ENCODE measurements at regions not wholly inside any gene's neighbourhood (a gene's known extent, or its start where the extent isn't known, plus 50 kb on each side); places are given as distances from the start of the nearest gene placed in this dataset.
"Not testable (repeated sequence)": the region's sequence is repeated elsewhere in the genome, so short reads cannot be mapped to it uniquely, and the experiment has no call there.

- DNase-seq, result no peak
Observed at GRCh38 chr15:87576486-87577176, 679.9 kb downstream of the NTRK3 start.

GRCh38 chr15:87575896-87576473 is 680.6 kb downstream of the NTRK3 start:
- DNase-seq, result no peak

- DNase-seq, result no peak
Observed at GRCh38 chr15:87573534-87573933, 683.0 kb downstream of the NTRK3 start.

- DNase-seq, result no peak
Observed at GRCh38 chr15:87573039-87573438, 683.5 kb downstream of the NTRK3 start.

DNA sequence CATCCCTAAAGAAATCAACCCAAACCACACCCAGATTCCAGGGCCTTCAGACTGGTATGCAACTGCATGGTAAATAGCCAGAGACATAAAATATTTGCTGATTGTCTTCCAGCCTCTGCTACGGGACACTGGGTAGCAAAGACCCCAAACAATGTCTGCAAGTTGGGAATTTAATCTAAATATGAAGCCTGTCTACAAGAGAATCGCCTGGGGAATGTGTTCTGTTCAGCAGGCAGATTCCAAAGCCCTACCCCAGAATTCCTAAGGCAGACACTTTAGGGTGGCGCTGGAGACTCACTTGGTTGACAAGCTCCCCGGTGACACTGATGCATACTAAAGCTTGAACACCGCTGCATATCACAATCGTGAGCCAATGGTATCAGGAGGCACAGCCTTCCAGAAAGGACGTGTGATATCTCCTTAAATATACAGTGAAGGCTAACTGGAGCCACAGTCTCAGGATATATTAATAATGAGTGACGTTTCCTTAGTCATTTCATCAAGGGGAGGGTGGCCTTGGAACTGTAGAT is 684.1 kb downstream of the NTRK3 start:
- DNase-seq, result no peak

- DNase-seq, result no peak
Observed at GRCh38 chr15:87570206-87570605, 686.3 kb downstream of the NTRK3 start.

GRCh38 chr15:87569581-87569980 is 687.0 kb downstream of the NTRK3 start:
- DNase-seq, result no peak

DNA sequence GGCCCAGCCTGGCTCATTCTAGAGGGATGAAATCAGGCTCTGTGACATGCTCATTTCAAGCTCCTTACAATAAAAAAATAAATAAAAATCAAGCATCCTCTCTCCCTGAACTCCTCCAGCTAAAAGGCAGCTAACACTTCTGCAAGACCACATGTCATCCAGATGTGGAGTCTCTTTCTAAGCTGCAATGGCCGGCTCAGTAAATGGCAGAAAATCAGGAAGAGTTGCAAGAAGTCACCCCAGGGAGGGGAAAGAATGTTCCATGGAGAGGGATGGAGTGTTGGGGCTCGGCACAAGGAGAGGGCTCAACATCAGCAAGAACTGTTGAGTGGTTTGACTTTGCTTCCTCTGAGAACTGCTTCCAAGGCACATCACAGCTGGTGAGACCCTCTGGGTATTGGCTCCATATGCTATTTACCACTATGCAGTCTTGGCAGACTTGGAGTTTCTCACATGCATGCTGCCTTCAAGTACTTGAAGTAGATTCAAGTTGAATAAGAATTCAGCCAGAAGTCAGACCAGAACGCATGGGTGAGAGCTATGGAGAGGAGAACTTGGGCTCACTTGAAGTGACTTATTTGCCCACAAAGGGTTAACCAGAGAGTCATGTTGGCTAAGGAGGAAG is 689.0 kb downstream of the NTRK3 start:
- no peak for DNase-seq

DNA sequence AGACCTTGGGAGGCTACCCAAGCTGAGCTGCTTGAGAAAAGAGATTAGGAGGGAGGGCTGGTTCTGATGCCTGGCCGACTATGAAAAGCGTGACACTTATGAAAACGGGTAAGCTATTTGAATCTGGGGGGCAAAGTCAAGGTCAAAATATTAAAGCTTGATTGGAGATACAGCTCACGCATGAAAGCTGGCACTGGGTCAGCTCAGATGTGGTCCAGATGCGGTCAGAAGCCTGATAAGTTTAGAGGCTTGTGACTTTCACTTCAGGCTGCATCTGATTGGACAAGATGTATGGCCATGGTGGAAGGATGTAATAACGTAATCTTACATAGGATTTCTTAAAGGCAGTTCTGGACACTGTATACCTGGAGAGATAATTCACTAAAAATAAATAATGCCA is 690.3 kb downstream of the NTRK3 start:
- DNase-seq, result no peak

DNA sequence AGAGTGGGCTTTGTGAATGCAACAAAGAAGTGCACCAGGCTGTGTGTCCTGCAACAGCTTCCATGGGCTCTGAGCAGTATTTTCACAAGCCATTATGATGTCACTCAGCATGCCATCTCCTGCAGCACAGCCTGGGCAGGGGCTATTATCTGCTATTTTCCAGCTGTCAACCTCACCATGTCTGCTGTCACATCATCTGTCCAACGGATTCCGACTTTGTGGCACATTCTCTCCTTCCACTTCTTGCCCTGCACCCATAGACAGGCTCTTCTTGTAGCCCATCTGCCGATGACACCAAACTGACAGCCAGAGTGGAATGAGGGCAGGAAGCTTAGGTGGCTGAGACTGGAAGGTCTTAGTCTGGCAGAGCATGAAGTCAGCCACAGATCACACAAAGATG is 691.9 kb downstream of the NTRK3 start:
- DNase-seq, result no peak

DNA sequence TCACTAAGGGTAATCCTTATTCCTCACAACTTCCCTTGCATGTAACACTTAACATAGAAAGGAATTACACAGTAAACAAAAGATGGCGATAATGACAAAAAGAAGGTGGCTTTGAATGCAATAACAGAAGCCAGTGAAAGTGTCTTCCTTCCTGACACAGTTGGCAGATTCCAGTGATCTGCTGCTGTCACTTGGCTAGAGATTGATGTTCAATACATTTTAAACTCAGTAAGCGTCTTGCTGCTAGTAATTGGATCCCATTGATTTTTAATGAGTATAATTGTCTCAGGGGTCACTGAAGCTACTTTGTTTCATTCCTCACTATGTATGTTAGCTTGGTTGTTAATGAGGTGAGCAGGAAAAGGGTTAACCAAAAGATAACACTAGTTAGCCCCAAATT is 692.7 kb downstream of the NTRK3 start:
- no peak for DNase-seq

GRCh38 chr15:87562203-87562602 is 694.3 kb downstream of the NTRK3 start:
- DNase-seq, result no peak

DNA sequence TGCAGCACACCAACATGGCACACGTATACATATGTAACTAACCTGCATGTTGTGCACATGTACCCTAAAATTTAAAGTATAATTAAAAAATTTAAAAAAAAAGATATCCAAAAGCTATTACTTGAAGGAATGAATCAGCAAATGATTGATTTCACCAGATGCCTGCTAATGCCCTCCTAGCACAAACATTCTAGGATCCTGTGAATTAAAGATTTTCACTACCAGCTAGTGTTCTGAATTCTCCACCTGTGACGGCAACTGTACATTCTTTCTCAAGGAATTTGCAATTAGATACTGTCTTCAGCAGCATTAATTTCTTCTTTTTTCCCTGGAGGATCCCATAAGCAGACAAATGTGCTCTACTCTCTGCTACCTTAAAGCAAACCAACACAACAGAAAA is 694.9 kb downstream of the NTRK3 start:
- no peak for DNase-seq

GRCh38 chr15:87557881-87558280 is 698.7 kb downstream of the NTRK3 start:
- no peak for DNase-seq

- DNase-seq, result no peak
Observed at GRCh38 chr15:87556886-87557285, 699.7 kb downstream of the NTRK3 start.

- DNase-seq, result no peak
Observed at GRCh38 chr15:87549860-87550259, 706.7 kb downstream of the NTRK3 start.

- no peak for DNase-seq
Observed at GRCh38 chr15:87549296-87549695, 707.2 kb downstream of the NTRK3 start.

GRCh38 chr15:87548590-87548989 is 707.9 kb downstream of the NTRK3 start:
- DNase-seq, result not testable (repeated sequence)

GRCh38 chr15:87547470-87548181 is 708.9 kb downstream of the NTRK3 start:
- DNase-seq, result no peak

- DNase-seq, result no peak
Observed at GRCh38 chr15:87538327-87538834, 718.2 kb downstream of the NTRK3 start.

GRCh38 chr15:87537295-87537694 is 719.2 kb downstream of the NTRK3 start:
- no peak for DNase-seq

DNA sequence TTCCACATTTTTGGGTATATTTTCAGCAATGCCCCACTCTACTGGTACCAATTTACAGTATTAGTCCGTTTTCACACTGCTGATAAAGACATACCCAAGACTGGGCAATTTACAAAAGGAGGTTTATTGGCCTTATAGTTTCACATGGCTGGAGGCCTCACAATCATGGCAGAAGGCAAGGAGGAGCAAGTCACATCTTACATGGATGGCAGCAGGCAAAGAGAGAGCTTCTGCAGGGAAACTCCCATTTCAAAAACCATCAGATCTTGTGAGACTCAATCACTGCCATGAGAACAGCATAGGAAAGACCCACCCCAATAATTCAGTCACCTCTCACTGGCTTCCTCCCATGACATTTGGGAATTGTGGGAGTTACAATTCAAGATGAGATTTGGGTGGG is 722.9 kb downstream of the NTRK3 start:
- DNase-seq, result not testable (repeated sequence)

DNA sequence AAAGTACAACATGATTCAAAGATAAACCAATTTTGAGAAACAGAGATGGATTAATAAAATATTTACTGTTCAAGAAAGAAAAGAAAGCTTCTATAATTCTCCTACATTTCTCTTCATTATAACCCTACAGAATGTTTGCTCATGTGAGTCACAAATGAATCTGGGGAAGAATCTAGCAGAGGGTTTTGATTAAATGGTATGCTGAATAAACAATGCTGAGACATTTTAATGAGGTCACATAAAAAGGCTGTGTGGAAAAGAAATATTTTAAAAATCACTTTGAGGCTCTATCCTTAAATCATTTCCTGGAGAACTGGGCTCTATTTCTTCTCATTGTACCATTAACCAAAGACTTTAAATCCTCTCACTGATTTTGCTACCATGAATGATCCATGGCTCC is 727.7 kb downstream of the NTRK3 start:
- no peak for DNase-seq

All from stimulated activated CD4-positive, alpha-beta T cell treated with anti-CD3 and anti-CD28 coated beads, Interleukin-4, amount 100 ng/mL, for 24 hours (primary cell).